HepG2 (cell line): ENCODE measurements at regions not wholly inside any gene's neighbourhood (a gene's known extent, or its start where the extent isn't known, plus 50 kb on each side); places are given as distances from the start of the nearest gene placed in this dataset.

Source experiments
- ATAC-seq: fragments of 200-7000 bp; cut with Tn5 transposase; 3 replicates; pipeline ENCODE4 v1.9.1; 2020; ENCODE audit warnings: mild to moderate bottlenecking, moderate library complexity
- BruUV-seq: library from RNA; stranded (reverse); fragments of 400-500 nt; replicated peaks from 2 replicates; lab custom pipeline; 2021; lab: Mats Ljungman, UMichigan
- CTCF ChIA-PET: fragments of 300-600 bp; formaldehyde crosslinking; extraction: SDS; loops from one replicate; lab custom pipeline; 2021; ENCODE audit warnings: low total read pairs, inconsistent platforms, low intra/inter-chr PET ratio; lab: Yijun Ruan, JAX
- POLR2A ChIA-PET: fragments of 350-600 bp; sonication (Branson Sonifier 250); formaldehyde crosslinking; loops from one replicate; lab custom pipeline; 2020; ENCODE audit warnings: antibody characterized with exemption, inconsistent platforms; lab: Yijun Ruan, JAX
- DNase-seq: peaks from one replicate; pipeline ENCODE4 v3.0.0-alpha.2; 2015; ENCODE audit warnings: low spot score
- FAIRE-seq: peaks from 3 replicates; lab custom pipeline; 2011; peaks lifted over from hg19 to GRCh38; lab: Jason Lieb, UNC
- H2AFZ ChIP-seq: one replicate; pipeline ENCODE4 v1.6.1; 2011; ENCODE audit warnings: low read length, inconsistent platforms
- H3K27ac ChIP-seq: fragments of 300-600 bp; 3 replicates; pipeline ENCODE4 v1.8.0; 2011; ENCODE audit warnings: mixed run types, mild to moderate bottlenecking, mixed read lengths, low read length, inconsistent platforms; ENCODE audit not compliant: insufficient read depth; ENCODE audit errors: extremely low read length
- H3K27me3 ChIP-seq, 2 experiments: fragments of 200-600 bp in 1 of 2; 2 replicates in 1 of 2; 3 replicates in 1 of 2; pipeline versions ENCODE4 v1.6.0 to v1.8.0; 2011; ENCODE audit warnings: low read length in 2 of 2, mild to moderate bottlenecking in 2 of 2, moderate library complexity in 2 of 2, inconsistent platforms in 1 of 2; ENCODE audit not compliant: insufficient read depth in 2 of 2, control insufficient read depth in 1 of 2
- H3K36me3 ChIP-seq, 2 experiments: fragments of 200-600 bp in 1 of 2; replicated peaks in 1 of 2; 2 replicates in 1 of 2; 3 replicates in 1 of 2; pipeline versions ENCODE4 v1.5.1 to v1.8.0; 2011; ENCODE audit warnings: low read length in 2 of 2, inconsistent platforms in 1 of 2; ENCODE audit not compliant: insufficient read depth in 2 of 2, control insufficient read depth in 1 of 2
- H3K4me1 ChIP-seq: 2 replicates; pipeline ENCODE4 v1.5.1; 2012; ENCODE audit warnings: low read length, inconsistent platforms; ENCODE audit not compliant: insufficient read depth
- H3K4me2 ChIP-seq: 2 replicates; pipeline ENCODE4 v1.6.0; 2011; ENCODE audit warnings: low read depth, low read length, inconsistent platforms
- H3K4me3 ChIP-seq, 3 experiments: fragments of 200-600 bp in 1 of 3; sonication (generic), shearing (Covaris generic) in 1 of 3; replicated peaks in 1 of 3; 2 replicates each; pipeline ENCODE4 v1.5.1; 2011 to 2016; ENCODE audit warnings: low read length in 3 of 3, inconsistent platforms in 2 of 3, low read depth in 2 of 3, mild to moderate bottlenecking in 2 of 3, control low read depth in 1 of 3, mixed read lengths in 1 of 3; ENCODE audit not compliant: insufficient read depth in 1 of 3
- H3K79me2 ChIP-seq: one replicate; pipeline ENCODE4 v1.6.1; 2011; ENCODE audit warnings: low read length, inconsistent platforms; ENCODE audit not compliant: insufficient read depth
- H3K9ac ChIP-seq: 2 replicates; pipeline ENCODE4 v1.6.0; 2011; ENCODE audit warnings: mild to moderate bottlenecking, low read depth, low read length, inconsistent platforms; ENCODE audit not compliant: insufficient read depth
- H3K9me3 ChIP-seq: 2 replicates; pipeline ENCODE4 v1.5.1; 2012; ENCODE audit warnings: mild to moderate bottlenecking, low read length
- H4K20me1 ChIP-seq: 2 replicates; pipeline ENCODE4 v1.6.0; 2011; ENCODE audit warnings: inconsistent platforms, mild to moderate bottlenecking, low read length, moderate library complexity; ENCODE audit not compliant: insufficient read depth
- ARHGAP35 ChIP-seq: sonication (generic); formaldehyde crosslinking; IDR thresholded peaks from 2 replicates; pipeline ENCODE4 v1.9.0; 2022; ENCODE audit warnings: mild to moderate bottlenecking, inconsistent platforms, moderate library complexity, missing genetic modification reagents, borderline replicate concordance
- CENPT ChIP-seq: sonication (generic); formaldehyde crosslinking; IDR thresholded peaks from 2 replicates; pipeline ENCODE4 v1.8.0; 2022; ENCODE audit warnings: low read depth, mild to moderate bottlenecking, moderate library complexity, missing genetic modification reagents
- JARID2 ChIP-seq: sonication (generic); formaldehyde crosslinking; IDR thresholded peaks from 2 replicates; pipeline ENCODE4 v1.8.1; 2023; ENCODE audit warnings: missing genetic modification reagents, inconsistent platforms; ENCODE audit not compliant: insufficient replicate concordance
- MAFF ChIP-seq: IDR thresholded peaks from 2 replicates; pipeline ENCODE4 v1.6.1; 2011; ENCODE audit warnings: low read depth, low read length, improper control_type of control experiment
- MAFK ChIP-seq, 2 experiments: IDR thresholded peaks in 1 of 2; conservative IDR thresholded peaks in 1 of 2; 2 replicates each; pipeline ENCODE4 v1.6.1; 2011; ENCODE audit warnings: improper control_type of control experiment in 2 of 2, low read length in 2 of 2
- PPARG ChIP-seq: conservative IDR thresholded peaks from 2 replicates; pipeline ENCODE4 v1.6.1; 2016; ENCODE audit warnings: missing biosample characterization, missing genetic modification reagents
- ZFY ChIP-seq: sonication (generic); formaldehyde crosslinking; IDR thresholded peaks from 2 replicates; pipeline ENCODE4 v1.4.0; 2020; ENCODE audit warnings: missing genetic modification reagents
- ZNF33A ChIP-seq: sonication (generic); formaldehyde crosslinking; IDR thresholded peaks from 2 replicates; pipeline ENCODE4 v1.5.1; 2020; ENCODE audit warnings: missing genetic modification reagents, mild to moderate bottlenecking, moderate library complexity, borderline replicate concordance
- ZNF446 ChIP-seq: sonication (generic); formaldehyde crosslinking; IDR thresholded peaks from 2 replicates; pipeline ENCODE4 v1.5.0; 2020; ENCODE audit warnings: mild to moderate bottlenecking, missing genetic modification reagents
- in situ Hi-C: cut with HindIII; loops from 2 replicates; pipeline ENCODE4 v1.10.0; 2017; ENCODE audit warnings: low pct_unique_long_range_greater_than_20kb; ENCODE audit not compliant: extremely low pct_ligation_motif_present
- intact Hi-C: fragments of 100-400 bp; cut with micrococcal nuclease; formaldehyde crosslinking; loops from one replicate; pipeline ENCODE4 v1.10.0; 2022; ENCODE audit not compliant: unreplicated experiment
- TF ChIP-seq, protein P1 (sequence below): IDR thresholded peaks from 2 replicates; pipeline ENCODE4 v1.6.1; 2012; ENCODE audit warnings: inconsistent platforms
- TF ChIP-seq, protein P2 (sequence below): sonication (generic); formaldehyde crosslinking; conservative IDR thresholded peaks from 2 replicates; pipeline ENCODE4 v1.4.0; 2020; ENCODE audit warnings: mild to moderate bottlenecking, missing genetic modification reagents, moderate library complexity

DNA sequence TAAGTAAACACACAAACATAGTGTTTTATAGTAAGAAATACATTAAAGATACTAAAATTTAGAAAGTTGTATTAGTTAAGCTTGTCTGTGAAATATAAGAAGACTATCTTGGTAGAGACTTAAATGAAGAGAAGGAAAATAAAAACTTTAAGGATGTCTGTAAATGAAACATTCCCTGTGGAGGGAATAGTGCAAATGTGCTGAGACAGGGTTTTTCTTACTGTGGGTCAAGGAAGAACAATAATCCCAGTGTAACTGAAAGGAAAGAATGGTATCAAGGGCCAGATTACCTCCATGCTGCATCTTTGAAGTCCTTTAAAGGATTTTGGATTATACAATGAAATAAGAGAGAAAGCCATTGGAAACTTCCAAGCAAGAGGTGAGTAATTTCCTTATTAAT lies 547.5 kb upstream of the PCDH15 start:
- Histone ChIP-seq H3K36me3 (no peaks in the 10 kb centered on the region), H3K79me2 (no peaks in the 10 kb centered on the region), H2AFZ (no peak overlapping the region), H3K27me3 (no peaks in the 10 kb centered on the region), H3K27ac (no peak overlapping the region), H4K20me1 (no peaks in the 10 kb centered on the region), H3K4me1 (no peaks in the 10 kb centered on the region), H3K4me2 (no peak overlapping the region), H3K4me3 (no peak overlapping the region)
- in situ Hi-C loops (no loop called here), intact Hi-C loops (no loop called here)
- no TSS peak for BruUV-seq
- no peak for FAIRE-seq
- ATAC-seq: no peak
- CTCF ChIA-PET: no interaction called here
- DNase-seq: no peak
- POLR2A ChIA-PET: no interaction called here
- TF ChIP-seq PPARG (CRISPR knock-in tag) (no peak), ZNF446 (CRISPR knock-in tag) (no peak), ZNF33A (CRISPR knock-in tag) (no peak), ZFY (CRISPR knock-in tag) (no peak), MAFF (peak; percentile 46; the same call in 1 of the 2 replicates), CENPT (no peak), ARHGAP35 (no peak), MAFK (conservative IDR thresholded peaks at IDR 0.05 in 1 of 2, IDR thresholded peaks at IDR 0.05 in 1 of 2; ENCODE audit: low read length in 2 of 2) (peak; percentile 59 to 74), JARID2 (no peak)
- TF ChIP-seq, protein P1, sequence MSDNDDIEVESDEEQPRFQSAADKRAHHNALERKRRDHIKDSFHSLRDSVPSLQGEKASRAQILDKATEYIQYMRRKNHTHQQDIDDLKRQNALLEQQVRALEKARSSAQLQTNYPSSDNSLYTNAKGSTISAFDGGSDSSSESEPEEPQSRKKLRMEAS: no peak
- TF ChIP-seq, protein P2, sequence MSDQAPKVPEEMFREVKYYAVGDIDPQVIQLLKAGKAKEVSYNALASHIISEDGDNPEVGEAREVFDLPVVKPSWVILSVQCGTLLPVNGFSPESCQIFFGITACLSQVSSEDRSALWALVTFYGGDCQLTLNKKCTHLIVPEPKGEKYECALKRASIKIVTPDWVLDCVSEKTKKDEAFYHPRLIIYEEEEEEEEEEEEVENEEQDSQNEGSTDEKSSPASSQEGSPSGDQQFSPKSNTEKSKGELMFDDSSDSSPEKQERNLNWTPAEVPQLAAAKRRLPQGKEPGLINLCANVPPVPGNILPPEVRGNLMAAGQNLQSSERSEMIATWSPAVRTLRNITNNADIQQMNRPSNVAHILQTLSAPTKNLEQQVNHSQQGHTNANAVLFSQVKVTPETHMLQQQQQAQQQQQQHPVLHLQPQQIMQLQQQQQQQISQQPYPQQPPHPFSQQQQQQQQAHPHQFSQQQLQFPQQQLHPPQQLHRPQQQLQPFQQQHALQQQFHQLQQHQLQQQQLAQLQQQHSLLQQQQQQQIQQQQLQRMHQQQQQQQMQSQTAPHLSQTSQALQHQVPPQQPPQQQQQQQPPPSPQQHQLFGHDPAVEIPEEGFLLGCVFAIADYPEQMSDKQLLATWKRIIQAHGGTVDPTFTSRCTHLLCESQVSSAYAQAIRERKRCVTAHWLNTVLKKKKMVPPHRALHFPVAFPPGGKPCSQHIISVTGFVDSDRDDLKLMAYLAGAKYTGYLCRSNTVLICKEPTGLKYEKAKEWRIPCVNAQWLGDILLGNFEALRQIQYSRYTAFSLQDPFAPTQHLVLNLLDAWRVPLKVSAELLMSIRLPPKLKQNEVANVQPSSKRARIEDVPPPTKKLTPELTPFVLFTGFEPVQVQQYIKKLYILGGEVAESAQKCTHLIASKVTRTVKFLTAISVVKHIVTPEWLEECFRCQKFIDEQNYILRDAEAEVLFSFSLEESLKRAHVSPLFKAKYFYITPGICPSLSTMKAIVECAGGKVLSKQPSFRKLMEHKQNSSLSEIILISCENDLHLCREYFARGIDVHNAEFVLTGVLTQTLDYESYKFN (CRISPR knock-in tag): no peak
- TF ChIP-seq, all 625 proteins: peak for 2
- H3K9ac ChIP-seq: no peak overlapping the region
- H3K9me3 ChIP-seq: no peaks in the 10 kb centered on the region
